ENCODE measurements at regions not wholly inside any gene's neighbourhood (a gene's known extent, or its start where the extent isn't known, plus 50 kb on each side); places are given as distances from the start of the nearest gene placed in this dataset.

DNA sequence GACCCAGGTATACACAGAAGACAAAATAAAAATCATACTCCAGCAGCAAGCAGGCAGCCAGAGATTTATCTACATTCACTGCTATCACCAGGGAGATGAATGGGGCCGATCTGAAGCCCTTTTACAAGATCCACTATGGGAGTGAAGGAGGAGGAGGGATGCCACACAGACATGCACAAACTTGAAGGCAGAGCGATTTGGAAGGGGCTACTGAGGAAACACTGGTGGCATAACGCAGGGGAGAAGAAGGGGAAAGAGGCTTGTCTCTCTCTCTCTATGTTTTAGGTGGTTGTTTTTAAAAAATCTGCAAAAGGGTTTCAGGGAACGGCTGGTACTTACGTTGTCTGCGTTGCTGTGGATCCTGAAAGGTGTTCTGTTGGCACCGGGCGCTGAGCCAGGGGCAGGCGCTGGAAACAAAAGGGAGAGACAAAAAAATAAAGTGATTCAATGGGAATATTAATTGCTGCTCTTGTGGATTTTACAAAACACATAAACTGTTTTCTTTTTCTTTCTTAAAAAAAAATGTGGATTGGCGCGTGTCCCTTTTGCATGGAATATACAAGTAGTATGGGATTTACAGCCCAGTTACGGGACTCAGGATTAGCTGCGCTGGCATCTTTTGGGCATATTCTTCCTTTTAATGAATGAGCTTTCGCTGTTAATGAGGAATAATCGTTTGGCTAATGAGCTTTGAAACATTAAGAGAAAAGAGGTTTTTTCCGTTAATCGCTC is 255.3 kb upstream of the PMFBP1 start:
- no peak for DNase-seq (ENCODE audit: low read depth, low spot score)
- intact Hi-C loops (cut with micrococcal nuclease) = no loop called here
- CTCF ChIA-PET = no interaction called here
- Histone ChIP-seq H3K9me2 (ENCODE audit: insufficient read depth) (no peaks in the 10 kb centered on the region), H3K79me2 (ENCODE audit: insufficient read depth, low read length) (no peaks in the 10 kb centered on the region), H4K20me1 (ENCODE audit: insufficient read depth) (no peaks in the 10 kb centered on the region), H3K9ac (ENCODE audit: low read length) (no peak overlapping the region), H3K4me3 (replicated peaks in 1 of 2; ENCODE audit: low read depth in 1 of 2, low read length in 2 of 2) (no peak overlapping the region), H2AFZ (ENCODE audit: low read depth, low read length, poor library complexity, severe bottlenecking) (no peak overlapping the region), H3K9me3 (ENCODE audit: control insufficient read depth in 1 of 2, insufficient read depth in 1 of 2, low read depth in 1 of 2, low read length in 2 of 2) (0 out of 4 replicates have a peak, but pooled peaks cover 0 to 3% of the 10 kb centered on the region in 2 experiments), H3K4me2 (ENCODE audit: low read length) (no peak overlapping the region), H3K27me3 (ENCODE audit: insufficient read depth, low read length) (no peaks in the 10 kb centered on the region), H3K36me3 (ENCODE audit: control insufficient read depth in 1 of 2, insufficient read depth in 2 of 2, low read length in 2 of 2) (no peaks in the 10 kb centered on the region), H3K27ac (ENCODE audit: low read depth, low read length) (no peak overlapping the region), H3K4me1 (ENCODE audit: control insufficient read depth in 1 of 2, insufficient read depth in 2 of 2, low read length in 2 of 2) (no peaks in the 10 kb centered on the region)
- no peak for ATAC-seq
- POLR2A ChIA-PET = no interaction called here
- TF ChIP-seq EZH2phosphoT487 (IDR thresholded peaks at IDR 0.05; ENCODE audit: borderline replicate concordance) (no peak), TCF7L2 (IDR thresholded peaks at IDR 0.05; ENCODE audit: borderline replicate concordance, extremely low read depth, insufficient read depth, insufficient read length) (no peak)
- RAD21 ChIA-PET (ENCODE audit: low non-redundant PET in 1 of 2, low total read pairs in 2 of 2, uncharacterized antibody in 2 of 2, unreplicated experiment in 2 of 2) = no interaction called here
- no TSS peak for BruUV-seq (replicated peaks)

DNA sequence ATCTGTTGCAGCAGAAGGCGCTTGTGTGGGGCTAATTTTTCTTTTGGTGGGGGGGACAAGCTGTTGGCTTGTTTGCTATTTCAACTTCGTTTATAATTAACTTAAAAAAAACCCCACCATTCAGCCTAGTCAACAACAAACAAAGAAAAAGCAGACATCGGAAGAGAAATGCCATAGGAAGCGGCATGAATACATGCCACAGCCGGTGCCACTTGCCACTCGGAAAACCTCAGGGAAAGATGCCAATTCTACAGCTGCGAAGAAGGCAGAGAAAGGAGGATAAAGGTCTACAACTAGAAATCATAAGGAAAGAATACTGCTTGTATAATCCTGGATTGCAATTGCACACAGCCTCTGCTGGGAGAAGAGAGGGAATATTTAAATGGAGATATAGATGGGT is 254.4 kb upstream of the PMFBP1 start:
- TSS peak; percentile 44 for BruUV-seq (replicated peaks)
- H3K4me3 ChIP-seq (replicated peaks in 1 of 2; ENCODE audit: low read depth in 1 of 2, low read length in 2 of 2) = no peak overlapping the region
- H4K20me1 ChIP-seq (ENCODE audit: insufficient read depth) = no peaks in the 10 kb centered on the region
- ChIA-PET POLR2A (no interaction called here), RAD21 (ENCODE audit: low non-redundant PET in 1 of 2, low total read pairs in 2 of 2, uncharacterized antibody in 2 of 2, unreplicated experiment in 2 of 2) (no interaction called here), CTCF (no interaction called here)
- no peaks in the 10 kb centered on the region for H3K36me3 ChIP-seq (ENCODE audit: control insufficient read depth in 1 of 2, insufficient read depth in 2 of 2, low read length in 2 of 2)
- no peaks in the 10 kb centered on the region for H3K79me2 ChIP-seq (ENCODE audit: insufficient read depth, low read length)
- no peaks in the 10 kb centered on the region for H3K9me2 ChIP-seq (ENCODE audit: insufficient read depth)
- no peak overlapping the region for H3K4me2 ChIP-seq (ENCODE audit: low read length)
- H3K27me3 ChIP-seq (ENCODE audit: insufficient read depth, low read length) = no peaks in the 10 kb centered on the region
- H3K9me3 ChIP-seq (ENCODE audit: control insufficient read depth in 1 of 2, insufficient read depth in 1 of 2, low read depth in 1 of 2, low read length in 2 of 2) = peaks cover 0 to 6% of the 10 kb centered on the region in 2 experiments; a peak in 1 of 4 replicates
- intact Hi-C loops (cut with micrococcal nuclease) = no loop called here
- no peaks in the 10 kb centered on the region for H3K4me1 ChIP-seq (ENCODE audit: control insufficient read depth in 1 of 2, insufficient read depth in 2 of 2, low read length in 2 of 2)
- no peak overlapping the region for H2AFZ ChIP-seq (ENCODE audit: low read depth, low read length, poor library complexity, severe bottlenecking)
- TF ChIP-seq, protein P1, sequence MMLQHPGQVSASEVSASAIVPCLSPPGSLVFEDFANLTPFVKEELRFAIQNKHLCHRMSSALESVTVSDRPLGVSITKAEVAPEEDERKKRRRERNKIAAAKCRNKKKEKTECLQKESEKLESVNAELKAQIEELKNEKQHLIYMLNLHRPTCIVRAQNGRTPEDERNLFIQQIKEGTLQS (IDR thresholded peaks at IDR 0.05) = no peak
- TF ChIP-seq EGR1 (IDR thresholded peaks at IDR 0.05; ENCODE audit: low read depth) = no peak
- no peak for TF ChIP-seq POLR2AphosphoS5 (IDR thresholded peaks at IDR 0.05; ENCODE audit: low read depth, low read length)
- TF ChIP-seq POLR2A (IDR thresholded peaks at IDR 0.05; ENCODE audit: borderline replicate concordance, extremely low read depth, insufficient read depth, insufficient read length) = no peak
- no peak for TF ChIP-seq ZFX (IDR thresholded peaks at IDR 0.05)
- TF ChIP-seq FOSL1 (IDR thresholded peaks at IDR 0.05; ENCODE audit: low read depth) = no peak
- no peak for TF ChIP-seq YY1 (IDR thresholded peaks at IDR 0.05; ENCODE audit: extremely low read depth, insufficient replicate concordance, low read depth, low read length)
- DNase-seq (ENCODE audit: low read depth, low spot score) (no peak), ATAC-seq (no peak)
- H3K9ac ChIP-seq (ENCODE audit: low read length) = no peak overlapping the region
- no peak overlapping the region for H3K27ac ChIP-seq (ENCODE audit: low read depth, low read length)

Data from HCT116 (cell line).